AG09319 (cell line): ENCODE measurements at regions not wholly inside any gene's neighbourhood (a gene's known extent, or its start where the extent isn't known, plus 50 kb on each side); places are given as distances from the start of the nearest gene placed in this dataset.

ENCODE experiments used
- DNase-seq: peaks from one replicate; pipeline ENCODE4 v3.0.0-alpha.2; 2010; ENCODE audit warnings: low read depth; ENCODE audit errors: extremely low read depth
- TF ChIP-seq, protein P1 (sequence below): IDR thresholded peaks from 2 replicates; pipeline ENCODE4 v1.5.1; 2011; ENCODE audit warnings: low read depth, mild to moderate bottlenecking, inconsistent platforms, low read length, moderate library complexity

DNA sequence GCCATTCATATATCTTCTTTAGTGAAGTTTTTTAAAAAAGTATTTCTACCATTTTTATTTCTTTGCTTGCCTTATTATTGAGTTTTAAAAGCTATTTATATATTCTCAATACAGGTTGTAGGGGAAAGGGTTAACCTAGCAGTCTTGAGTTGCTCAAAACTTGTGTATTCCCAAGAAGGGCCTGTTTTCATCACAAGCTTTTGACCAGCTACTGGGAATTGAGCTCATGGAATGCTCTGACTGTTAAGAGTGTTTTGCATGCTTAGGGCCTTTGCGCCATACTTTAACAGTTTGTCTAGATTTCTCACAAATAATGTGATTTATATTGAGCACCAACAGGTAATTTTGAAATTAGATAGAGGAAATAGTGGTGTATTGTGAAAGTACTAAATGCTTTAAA lies 72.0 kb upstream of the CALCR start:
- TF ChIP-seq, protein P1, sequence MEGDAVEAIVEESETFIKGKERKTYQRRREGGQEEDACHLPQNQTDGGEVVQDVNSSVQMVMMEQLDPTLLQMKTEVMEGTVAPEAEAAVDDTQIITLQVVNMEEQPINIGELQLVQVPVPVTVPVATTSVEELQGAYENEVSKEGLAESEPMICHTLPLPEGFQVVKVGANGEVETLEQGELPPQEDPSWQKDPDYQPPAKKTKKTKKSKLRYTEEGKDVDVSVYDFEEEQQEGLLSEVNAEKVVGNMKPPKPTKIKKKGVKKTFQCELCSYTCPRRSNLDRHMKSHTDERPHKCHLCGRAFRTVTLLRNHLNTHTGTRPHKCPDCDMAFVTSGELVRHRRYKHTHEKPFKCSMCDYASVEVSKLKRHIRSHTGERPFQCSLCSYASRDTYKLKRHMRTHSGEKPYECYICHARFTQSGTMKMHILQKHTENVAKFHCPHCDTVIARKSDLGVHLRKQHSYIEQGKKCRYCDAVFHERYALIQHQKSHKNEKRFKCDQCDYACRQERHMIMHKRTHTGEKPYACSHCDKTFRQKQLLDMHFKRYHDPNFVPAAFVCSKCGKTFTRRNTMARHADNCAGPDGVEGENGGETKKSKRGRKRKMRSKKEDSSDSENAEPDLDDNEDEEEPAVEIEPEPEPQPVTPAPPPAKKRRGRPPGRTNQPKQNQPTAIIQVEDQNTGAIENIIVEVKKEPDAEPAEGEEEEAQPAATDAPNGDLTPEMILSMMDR: no peak
- DNase-seq: no peak

DNA sequence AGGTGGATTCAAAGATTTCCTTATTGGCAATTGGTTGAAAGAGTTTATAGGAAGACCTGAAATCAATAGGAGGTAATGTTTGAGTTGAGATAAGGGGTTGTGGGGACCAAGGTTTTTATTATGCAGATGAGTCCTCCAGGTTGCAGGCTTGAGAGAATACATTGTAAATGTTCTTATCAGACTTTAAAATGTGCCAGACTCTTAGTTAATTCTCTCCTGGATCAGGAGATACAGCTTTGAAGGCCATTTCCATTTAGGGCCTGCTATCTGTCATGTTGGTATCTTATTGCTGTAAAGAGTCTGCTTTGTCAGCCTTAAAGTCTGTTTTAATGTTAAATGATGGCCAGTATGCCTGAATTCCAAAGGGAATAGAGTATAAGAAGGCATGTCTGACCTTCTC lies 61.8 kb upstream of the CALCR start:
- TF ChIP-seq, protein P1: no peak
- no peak for DNase-seq

DNA sequence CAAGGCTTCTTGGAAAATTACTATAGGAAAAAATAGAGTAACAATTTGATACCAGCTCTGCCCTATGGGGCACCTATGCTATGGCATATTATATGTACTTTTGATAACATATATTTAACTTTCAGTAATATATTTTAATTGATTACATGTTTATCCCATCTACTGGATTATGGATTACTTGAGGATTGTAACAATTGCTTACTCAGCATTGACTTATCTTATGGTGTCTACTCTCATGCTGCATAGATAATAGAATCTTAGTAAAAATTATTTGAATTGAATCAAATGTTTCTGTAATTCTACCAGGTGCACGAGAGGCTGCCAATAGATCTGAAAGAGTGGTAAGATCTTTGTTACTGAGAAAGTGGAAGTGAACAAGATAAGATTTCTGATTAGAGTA lies 57.8 kb upstream of the CALCR start:
- DNase-seq: no peak
- TF ChIP-seq, protein P1: no peak

DNA sequence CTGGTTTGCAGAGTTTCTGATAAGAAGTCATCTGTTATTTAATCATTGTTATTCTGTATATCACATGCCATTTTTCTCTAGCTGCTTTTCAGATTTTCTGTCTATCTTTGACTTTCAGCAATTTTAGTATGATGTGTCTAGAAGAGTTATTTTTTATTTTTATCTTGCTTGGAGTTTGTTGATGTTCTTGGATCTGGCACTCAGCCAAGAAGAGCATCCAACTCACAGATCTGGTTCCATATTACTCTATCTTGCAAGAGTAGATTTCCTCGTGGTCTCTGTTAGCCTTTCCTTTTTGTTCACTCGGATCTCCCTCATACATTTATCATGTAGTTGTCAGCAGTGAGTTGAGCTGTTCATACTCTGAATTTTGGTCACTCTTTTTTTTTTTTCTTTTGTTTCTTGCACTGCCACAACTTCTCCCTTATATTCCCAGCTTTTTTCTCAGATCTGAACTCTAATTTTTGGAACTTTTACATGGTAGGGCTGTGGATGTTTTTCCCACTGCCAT lies 54.8 kb upstream of the CALCR start:
- DNase-seq: no peak
- TF ChIP-seq, protein P1: no peak

DNA sequence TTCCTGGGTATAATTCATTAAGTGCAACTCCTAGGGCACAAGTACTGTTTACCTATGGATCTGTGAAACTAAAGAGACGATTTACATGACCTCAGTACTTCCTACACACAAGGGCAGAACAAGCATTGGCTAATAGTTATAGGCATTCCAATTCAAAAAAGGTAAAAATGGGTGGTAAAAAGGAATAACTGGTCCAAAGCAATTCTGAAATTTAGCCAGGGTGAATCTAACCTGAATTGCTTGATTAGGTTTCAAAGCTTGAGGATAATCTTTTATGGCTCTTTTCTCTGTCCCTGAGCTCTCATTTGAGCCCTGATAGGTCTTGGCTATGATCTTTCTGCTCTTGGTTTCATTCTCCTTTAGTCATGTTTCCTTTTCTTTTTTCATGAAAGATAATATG lies 52.3 kb upstream of the CALCR start:
- TF ChIP-seq, protein P1: no peak
- no peak for DNase-seq
